ENCODE measurements at regions not wholly inside any gene's neighbourhood (a gene's known extent, or its start where the extent isn't known, plus 50 kb on each side); places are given as distances from the start of the nearest gene placed in this dataset.
"Not testable (repeated sequence)": the region's sequence is repeated elsewhere in the genome, so short reads cannot be mapped to it uniquely, and the experiment has no call there.

- DNase-seq = no peak
Observed at GRCh38 chr5:1730487-1730847, 69.2 kb downstream of the MRPL36 start.

- DNase-seq = no peak
Observed at GRCh38 chr5:1729641-1730486, 69.8 kb downstream of the MRPL36 start.

DNA sequence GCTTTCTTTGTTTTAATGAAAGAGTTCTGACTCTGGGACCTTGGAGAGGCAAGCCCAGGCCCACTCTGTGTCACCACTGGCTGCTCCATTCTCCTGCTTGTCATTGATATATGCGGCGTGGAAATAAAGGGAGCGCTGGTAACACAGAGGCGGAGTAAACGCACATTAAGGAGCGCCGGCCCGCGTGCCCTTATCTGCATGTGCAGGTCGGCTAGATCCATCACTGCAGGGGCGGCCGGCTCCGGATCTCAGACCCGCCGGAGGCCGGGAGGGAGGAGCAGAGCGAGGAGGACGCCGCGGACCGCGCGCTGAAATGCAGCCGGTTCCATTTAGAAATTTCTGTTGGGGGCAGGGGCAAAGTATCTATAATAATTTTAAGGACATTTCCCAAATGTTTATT is 70.8 kb downstream of the MRPL36 start:
- no peak for DNase-seq

DNA sequence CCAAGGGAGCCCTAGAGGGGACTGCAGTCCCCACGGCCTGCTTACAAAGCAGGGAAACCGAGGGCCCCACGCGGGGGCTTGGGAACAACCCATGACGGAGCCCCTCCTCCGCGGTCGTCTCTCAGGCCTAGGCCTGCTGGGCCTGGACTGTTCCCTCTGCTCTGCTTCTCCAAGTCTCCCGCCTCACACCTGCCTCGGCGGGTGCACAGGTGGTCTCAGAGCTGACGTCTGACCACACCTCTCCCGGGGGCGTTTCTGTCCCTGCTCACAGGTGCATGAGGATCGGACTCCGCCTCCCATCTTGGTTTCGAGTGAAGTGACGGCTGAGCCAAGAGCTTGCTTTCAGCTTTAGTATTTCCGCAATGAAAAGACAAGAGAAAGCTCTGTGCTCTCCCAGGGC is 72.1 kb downstream of the MRPL36 start:
- DNase-seq = no peak

DNA sequence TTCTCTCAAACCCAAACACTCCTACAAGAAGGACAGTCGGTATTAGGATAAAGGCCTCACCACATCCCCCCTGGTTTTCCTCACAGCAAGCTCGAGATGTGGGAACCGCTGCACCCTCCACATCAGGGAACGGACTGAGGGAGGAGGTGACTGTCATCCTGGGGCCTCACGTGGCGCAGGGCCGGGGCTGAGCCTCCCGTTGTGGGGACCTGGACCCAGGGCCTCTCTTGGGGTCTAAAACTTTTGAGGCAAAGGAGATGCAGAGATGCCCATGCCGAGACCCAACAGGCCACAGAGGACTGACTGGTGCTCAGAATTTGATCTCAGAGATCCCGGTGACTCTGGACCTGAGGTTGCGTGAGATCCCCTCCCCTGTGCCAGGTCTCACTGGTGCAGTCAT is 72.7 kb downstream of the MRPL36 start:
- no peak for DNase-seq

DNA sequence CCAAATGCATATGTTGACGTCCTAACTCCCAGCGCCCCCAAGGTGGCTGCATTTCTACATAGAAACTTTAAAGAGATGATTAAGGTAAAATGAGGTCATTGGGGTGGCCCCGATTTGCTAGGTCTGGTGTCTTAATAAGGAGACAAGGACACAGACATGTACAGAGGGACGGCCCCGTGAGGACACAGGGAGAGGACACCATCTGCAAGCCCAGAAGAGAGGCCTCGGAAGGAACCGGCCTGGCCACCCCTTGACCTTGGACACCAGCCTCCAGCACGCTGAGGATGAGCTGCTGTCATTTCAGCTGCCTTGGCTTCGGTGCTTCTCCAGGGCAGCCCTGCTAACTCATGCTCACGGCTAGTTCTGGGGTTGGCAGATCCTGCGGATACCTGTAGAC is 73.2 kb downstream of the MRPL36 start:
- no peak for DNase-seq

GRCh38 chr5:1725641-1726468 is 73.8 kb downstream of the MRPL36 start:
- DNase-seq = no peak

DNA sequence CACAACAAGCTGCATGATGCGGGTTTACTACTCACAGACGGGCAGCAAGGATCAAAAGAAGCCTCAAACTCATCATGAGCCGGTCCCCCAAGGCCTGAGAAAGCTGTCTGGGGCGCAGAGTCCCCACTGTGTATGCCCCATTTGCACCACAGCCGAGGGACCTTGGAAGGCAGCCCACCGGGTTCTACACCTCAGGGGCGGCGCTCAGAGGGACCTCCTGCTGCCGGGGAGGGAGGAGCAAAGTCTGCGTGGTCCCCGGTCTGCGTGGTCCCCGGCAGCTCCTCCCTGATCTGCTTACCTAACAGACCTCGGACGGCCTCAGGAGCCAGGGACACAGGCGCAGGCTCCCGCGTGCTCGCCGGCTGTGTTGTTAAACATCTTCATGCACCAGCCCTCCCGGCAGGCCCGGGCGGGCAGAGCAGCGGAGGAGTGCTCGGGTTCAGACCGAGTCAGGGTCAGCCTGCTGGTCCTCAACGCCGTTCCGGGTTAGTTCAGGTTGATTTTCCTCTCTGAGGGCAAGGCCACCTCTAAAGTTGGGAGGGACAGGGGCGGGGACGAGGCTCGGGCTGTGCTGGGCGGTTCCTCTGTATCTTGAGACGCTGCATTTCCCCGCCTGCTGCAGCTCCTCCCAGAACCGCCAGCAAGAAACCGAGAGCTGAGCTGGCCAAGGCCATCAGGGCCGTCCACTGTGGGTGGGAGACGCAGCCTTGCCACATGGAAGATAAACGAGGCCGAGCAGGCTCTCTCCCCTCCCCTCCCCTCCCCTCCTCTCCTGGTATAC is 74.6 kb downstream of the MRPL36 start:
- DNase-seq = no peak

- no peak for DNase-seq
Observed at GRCh38 chr5:1723957-1724821, 75.4 kb downstream of the MRPL36 start.

- DNase-seq = no peak
Observed at GRCh38 chr5:1723476-1723875, 76.2 kb downstream of the MRPL36 start.

GRCh38 chr5:1722877-1723276 is 76.8 kb downstream of the MRPL36 start:
- DNase-seq = no peak

- no peak for DNase-seq
Observed at GRCh38 chr5:1720396-1721110, 79.1 kb downstream of the MRPL36 start.

DNA sequence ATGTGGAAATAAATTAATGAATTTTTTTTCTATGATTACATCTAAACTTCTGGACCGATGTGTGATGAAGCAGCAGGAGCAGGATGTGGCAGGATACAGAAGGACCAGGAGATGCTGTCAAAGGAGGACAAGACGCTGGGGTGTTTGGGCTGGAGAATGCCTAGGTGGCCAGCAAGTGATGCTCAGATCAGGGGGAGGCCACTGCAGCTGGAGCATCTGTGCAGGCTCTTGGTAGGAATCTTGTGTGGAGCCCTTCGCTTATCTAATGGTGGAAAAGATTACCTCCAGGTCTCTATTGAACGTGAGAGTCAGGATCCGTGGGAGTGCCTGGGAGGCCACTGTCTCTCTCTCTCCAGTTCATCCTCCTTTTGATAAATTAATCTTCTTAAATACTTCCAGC is 79.8 kb downstream of the MRPL36 start:
- DNase-seq = no peak

- DNase-seq = no peak
Observed at GRCh38 chr5:1718669-1719068, 81.0 kb downstream of the MRPL36 start.

- DNase-seq = not testable (repeated sequence)
Observed at GRCh38 chr5:1710091-1710490, 89.5 kb downstream of the MRPL36 start.

GRCh38 chr5:1709171-1709803 is 90.3 kb downstream of the MRPL36 start:
- no peak for DNase-seq

DNA sequence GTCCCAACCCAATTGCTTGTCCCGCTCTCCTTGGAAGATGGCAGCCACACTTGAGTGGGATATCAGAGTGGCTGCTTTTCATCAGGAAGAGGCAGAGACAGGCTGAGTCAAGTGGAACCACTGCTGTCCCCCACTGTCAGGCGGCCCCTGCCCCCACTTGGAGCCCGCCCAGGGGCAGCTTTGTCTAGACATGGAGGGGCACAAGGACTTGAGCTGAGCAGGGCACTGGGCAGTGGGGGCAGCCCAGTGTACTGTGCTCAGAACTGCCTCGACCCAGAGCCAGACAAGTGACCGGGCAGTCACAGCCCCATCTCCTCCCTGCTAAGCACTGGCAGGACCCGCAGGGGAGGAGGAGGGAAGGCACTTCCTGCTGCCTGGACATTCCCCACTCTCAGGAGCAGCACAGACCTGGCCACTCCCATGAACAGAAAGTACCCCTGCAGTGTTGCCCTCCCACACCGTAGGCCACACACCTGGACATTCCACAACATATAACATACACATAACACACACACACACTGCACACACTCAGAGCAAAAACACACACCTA is 91.0 kb downstream of the MRPL36 start:
- DNase-seq = no peak

DNA sequence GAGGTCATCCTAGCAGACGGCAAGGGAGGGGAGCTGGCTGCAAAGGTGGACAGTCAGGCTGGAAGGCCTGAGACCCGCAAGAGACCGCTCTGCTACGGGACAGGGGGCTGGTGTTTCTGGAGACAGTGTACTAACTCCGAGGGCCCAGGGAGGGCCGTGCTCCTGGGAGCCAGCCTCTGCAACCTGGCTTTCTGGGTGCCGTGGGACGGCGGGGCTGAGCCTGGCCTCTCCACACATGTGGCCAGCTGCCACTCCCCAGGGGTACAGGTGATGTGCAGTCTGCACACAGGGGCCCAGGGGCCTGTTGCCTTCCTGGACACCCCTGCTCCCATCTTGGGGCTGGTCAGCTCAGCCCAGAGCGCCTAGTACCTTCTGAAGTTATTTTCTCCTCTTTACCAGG is 92.2 kb downstream of the MRPL36 start:
- no peak for DNase-seq

- no peak for DNase-seq
Observed at GRCh38 chr5:1706428-1706827, 93.2 kb downstream of the MRPL36 start.

DNA sequence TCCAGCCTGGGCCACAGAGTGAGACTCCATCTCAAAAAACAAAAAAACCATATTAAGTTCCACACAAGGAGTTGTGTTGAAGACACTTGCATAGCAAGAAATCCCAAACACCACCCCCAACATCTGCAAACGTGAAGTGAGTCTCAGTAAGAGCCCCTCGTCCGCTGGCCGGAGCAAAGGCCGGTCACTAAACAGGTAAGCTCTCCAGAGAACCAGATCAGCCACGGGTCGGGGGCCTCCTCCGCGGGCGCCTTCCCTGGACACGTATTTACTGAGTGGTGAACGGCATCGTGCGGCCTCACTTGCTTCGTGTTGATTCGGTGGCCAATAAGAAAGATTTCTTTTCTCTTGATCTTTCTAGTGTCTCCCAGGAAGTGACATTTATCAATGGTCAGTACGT is 93.6 kb downstream of the MRPL36 start:
- no peak for DNase-seq

DNA sequence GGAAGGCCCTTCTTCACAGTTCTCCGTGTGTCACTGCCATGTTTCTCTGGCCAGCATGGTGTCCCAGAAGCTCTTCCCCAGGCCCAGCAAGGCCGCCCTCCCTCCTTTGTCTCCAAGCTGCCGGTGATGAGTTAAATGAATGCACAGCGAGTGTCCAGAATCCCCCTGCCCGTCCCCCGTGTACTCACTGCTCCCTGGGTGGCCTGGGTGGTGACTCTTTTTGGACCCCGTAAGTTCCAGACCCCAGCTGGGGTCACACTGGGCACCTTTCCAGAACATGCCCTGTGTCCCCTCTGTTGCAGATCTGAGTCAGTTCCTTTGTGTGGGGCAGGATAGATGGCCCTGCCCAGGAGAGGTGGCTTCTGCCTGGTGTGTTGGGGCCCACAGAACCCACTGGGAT is 95.0 kb downstream of the MRPL36 start:
- DNase-seq = no peak

Measured in amniotic stem cell (primary cell).